ENCODE measurements at regions not wholly inside any gene's neighbourhood (a gene's known extent, or its start where the extent isn't known, plus 50 kb on each side); places are given as distances from the start of the nearest gene placed in this dataset.

- DNase-seq, result no peak
Observed at GRCh38 chr5:124089578-124089977, 577.6 kb downstream of the CSNK1G3 start.

- no peak for DNase-seq
Observed at GRCh38 chr5:124088289-124089032, 576.5 kb downstream of the CSNK1G3 start.

DNA sequence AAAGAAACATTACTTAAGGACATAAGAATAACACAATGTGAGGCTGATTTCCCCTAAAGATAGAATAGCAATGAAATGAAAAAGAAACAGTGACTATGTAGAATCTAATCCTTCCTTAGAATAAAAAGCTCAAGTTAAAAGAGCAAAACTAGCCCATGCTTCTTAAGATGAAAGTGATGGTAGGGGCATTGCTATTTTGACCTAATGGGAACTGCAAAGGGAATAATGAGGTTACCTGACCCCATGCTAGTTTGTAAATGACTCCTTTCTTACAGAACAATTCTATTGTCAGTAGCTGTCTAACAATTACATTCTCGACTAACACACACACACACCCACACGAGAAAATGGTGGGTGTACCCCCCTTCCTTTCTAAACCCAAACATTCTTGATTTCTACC is 575.8 kb downstream of the CSNK1G3 start:
- DNase-seq, result no peak

DNA sequence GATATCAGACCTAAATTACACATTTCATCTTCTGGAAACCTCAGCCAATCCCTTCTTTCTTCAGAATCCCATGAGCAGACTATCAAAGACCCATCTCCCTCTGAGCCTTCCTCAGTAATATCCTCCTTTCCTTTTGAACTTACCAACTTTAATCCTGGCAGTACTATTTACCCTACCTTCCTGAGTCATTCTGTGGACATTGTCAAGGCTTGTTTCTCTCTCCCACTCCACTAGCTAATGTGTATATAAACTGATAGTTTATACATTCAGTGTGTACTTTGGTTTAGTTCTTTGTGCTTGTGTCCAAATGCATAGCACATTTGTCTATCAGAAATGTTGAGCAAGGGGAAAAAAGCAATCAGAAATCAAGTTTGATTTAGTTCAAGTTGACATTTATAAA is 568.3 kb downstream of the CSNK1G3 start:
- DNase-seq, result no peak

DNA sequence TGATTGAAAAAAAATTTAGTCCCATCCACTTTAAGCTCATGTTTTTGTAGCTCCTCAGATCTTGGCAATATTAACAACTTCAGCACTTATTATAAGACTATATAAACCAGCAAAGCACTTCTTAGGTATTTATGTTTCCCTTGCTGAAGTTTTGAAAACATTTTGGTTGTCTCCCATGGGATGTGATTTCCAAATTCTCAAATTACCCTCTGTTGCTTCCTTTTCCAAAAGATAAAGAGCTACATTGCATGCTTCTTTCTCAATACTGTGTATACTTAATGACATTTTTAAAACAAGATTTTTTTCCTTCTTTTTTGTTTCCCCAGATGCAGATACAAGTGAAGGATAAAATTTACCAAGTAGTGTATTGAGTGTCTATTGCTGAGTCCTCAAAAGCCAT is 567.1 kb downstream of the CSNK1G3 start:
- DNase-seq, result no peak

GRCh38 chr5:124074500-124074899 is 562.5 kb downstream of the CSNK1G3 start:
- DNase-seq, result no peak

DNA sequence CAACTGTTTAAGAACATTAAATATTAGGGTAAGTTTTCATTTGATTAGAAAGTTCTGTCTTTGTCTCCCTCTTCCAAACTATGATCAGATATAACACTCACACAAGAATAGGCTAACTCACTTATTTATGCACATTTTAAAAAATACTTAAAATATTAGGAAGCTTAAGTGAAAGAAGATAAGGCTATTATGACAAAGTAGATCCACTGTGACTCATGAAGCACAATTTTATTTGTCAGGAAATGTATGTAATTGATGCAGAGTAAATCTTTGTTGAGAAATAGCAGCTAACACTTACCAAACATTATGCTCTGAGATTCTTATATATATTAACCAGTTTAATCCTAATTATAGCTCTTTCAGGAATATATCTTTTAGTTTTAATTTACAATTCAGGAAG is 560.6 kb downstream of the CSNK1G3 start:
- DNase-seq, result no peak

DNA sequence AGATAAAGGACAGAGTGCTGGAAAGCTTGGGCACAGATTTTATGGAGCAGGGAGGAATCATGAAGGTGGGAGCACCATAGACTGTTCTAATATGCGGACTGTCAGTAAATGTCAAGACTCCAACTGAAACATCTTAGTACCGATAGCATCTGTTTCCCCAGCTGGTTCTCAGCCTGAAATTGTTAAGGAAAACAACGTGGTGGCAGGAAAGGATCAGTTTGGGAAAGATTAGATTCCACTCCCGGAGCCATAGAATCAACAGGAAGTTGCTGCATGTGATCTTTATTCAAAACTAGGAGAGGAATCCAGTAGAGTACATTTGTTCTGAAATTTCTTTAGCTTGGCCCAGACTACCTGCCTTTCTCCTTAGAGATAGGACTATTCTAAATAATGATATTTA is 559.1 kb downstream of the CSNK1G3 start:
- DNase-seq, result no peak

DNA sequence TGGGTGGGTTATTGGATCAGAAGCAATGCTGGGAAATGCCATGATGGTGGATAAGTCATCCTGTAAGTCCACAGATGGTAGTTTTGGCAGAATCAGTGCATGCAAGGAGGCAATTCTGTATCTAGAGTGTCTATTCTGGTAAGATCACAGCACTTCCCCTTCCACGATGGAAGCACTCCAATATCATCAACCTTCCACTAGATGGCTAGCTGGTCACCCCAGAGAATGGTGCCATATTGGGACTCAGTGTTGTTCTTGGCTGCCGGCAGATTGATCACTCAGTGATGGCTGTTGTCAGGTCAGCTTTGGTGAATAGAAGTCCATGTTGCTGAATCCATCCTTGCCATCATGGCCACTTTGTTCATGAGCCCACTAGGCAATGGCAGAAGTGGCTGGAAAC is 553.5 kb downstream of the CSNK1G3 start:
- no peak for DNase-seq

- no peak for DNase-seq
Observed at GRCh38 chr5:124064956-124065355, 553.0 kb downstream of the CSNK1G3 start.

DNA sequence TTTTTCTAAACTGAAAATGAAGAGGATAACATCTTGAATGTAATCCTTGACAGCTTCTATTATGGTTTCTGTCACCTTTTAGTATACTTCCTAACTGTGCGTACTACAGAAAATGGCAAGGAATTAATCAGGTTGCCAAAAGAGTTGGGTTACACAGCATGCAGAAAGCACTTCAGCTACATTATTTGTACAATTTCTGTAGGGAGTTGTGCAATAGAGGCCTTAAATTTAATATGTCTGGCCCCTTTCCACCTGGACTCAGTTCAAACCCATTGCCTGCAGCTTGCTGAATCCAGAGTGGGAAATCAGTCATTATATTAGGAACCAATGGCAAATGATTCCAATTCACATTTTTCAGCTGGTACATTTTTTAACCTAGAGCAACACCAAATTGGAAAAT is 549.7 kb downstream of the CSNK1G3 start:
- DNase-seq, result no peak

DNA sequence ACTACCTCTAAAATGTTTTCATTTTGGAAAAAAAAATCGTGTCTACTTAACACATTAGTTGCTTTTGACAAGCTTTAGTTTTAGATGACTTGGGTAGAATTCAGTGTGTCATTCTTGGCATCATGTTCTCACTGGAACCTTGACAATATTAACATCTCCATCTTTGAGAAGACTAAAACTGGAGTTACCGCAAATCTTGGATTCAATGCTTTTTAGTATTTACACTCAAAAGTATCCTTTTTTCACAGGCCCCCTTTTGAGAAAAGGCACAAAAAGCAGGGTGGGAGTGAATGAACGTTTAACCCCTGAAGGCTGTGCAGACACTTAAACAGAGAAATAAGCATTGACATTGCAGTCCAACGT is 549.1 kb downstream of the CSNK1G3 start:
- no peak for DNase-seq

GRCh38 chr5:124060413-124061067 is 548.6 kb downstream of the CSNK1G3 start:
- no peak for DNase-seq

DNA sequence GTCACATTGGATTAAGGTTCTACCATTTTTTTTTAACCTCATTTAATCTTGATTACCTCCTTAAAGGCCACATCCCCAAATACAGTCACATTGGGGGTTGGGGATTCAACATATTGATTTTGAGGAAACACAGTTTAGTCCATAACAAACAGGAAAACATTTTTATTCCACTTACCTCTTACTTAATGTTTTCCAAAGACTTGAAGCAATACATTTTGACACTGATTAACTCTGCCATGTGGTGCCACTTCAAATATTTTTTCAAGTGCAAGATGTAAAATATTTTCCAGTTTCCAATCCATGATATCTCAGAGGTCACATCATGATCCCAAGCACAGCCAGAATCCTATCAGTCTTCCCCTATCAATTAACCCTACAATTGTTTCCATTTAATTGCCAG is 548.0 kb downstream of the CSNK1G3 start:
- no peak for DNase-seq

DNA sequence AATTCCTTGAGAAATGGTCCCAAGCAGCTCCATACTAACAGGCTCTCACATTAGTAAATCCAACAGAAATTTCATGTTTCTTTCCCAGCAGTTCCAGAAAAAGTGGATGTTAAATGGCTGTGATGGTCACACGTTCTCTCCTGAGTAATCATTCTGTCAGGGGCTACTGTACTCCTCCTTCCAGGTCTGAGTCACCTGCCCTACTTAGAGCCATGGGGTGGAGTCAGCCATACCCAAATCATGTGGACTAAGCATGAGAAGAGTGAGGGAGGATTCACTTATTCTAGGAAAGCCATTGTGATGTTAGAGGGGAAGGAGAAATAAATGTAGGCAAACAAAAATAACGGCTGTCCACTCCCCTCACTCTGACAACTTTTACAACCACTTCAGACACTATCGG is 547.2 kb downstream of the CSNK1G3 start:
- DNase-seq, result no peak

DNA sequence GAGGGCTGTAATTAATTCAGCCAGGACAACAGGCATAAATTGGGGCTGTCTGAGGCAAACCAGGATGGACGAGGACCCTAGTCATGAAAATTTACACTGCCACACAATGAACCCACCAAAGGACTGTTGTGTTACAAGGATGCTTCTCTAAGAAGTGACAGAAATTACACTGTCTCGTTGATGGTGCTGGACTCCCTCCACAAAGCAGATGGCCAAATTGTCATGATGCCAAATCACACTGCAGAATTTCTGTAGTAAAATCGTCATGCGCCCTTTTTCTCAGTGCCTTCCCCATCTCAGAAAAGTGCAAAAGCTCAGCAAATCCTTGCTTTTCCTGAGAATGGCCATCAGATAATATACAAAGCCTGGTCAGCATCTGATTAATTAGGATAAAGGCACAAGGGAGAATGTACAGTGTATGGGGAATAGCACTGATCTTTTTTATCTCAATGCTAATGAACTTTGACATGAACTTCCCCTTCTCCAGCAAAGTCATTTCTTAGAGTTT is 545.8 kb downstream of the CSNK1G3 start:
- DNase-seq, result no peak

DNA sequence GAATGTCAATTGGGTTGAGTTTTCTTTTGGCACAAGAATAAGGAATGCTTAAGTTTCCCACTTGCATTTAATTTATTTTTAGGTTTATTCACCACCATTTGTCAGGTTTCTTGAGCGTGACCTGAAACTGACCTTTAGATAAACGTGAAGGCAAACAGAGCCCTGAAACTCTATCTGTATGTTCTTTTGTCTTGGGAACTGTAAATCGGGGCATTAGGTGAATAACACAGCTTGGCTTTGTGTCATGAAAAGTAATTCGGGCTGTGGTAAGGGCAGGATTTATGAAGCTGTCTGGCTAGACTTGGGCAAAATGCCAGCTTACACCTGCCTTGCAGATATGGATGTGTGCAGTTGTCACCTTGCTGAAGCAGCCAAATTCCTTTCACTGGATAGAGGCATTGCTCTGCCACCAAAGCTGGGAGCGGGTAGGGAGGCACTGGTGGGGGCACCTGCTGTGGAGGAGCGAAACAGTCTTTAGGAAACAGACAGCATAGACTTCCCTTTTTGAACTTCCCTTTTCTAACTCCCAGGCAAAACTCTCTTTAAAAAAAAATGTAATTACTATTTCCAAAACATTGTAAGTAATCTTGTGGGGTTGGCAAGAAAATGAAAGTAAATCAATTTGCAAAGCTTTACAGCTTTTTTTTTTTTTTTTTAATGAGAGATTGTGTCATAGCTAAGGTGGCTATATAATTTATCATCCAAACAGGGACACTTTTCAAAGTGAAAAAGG is 545.2 kb downstream of the CSNK1G3 start:
- DNase-seq, result no peak

- no peak for DNase-seq
Observed at GRCh38 chr5:124056326-124056990, 544.5 kb downstream of the CSNK1G3 start.

DNA sequence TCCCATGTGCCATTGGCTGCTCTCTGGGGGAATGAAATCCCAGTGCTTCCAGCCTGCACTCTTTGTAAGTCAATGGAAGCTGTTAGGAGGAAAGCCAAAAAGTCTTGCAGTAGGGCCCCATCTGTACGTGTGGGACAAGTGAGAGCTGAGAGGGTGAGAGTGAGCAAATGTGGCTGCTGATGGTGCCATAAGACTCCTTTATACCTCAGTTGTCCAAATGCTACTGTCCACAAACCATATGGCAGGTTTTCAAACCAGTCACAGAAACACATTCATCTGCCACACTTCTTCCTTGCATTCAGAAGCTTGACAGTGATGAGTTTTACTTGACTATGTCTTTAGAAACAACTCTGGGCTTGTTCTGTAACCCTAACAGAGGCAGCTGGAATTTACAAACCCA is 543.8 kb downstream of the CSNK1G3 start:
- no peak for DNase-seq

DNA sequence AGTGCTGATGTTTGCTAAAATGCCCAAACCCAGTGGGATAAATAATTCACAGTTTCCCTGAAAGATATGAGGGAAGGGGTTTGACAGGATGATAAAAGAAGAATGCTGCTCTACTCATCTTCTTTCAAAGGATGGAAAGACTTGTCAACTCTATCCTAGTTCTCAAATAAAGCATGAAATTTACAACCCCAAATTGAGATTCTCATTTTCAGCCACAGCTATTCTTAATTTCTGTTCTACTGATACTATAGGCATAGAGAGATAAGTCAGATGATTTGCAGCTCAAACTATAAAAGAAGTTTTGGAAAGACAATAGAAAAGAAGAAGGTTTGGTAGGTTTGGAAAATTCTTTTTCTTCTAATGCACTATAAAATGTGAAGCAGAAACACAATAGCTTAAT is 542.6 kb downstream of the CSNK1G3 start:
- DNase-seq, result no peak

DNA sequence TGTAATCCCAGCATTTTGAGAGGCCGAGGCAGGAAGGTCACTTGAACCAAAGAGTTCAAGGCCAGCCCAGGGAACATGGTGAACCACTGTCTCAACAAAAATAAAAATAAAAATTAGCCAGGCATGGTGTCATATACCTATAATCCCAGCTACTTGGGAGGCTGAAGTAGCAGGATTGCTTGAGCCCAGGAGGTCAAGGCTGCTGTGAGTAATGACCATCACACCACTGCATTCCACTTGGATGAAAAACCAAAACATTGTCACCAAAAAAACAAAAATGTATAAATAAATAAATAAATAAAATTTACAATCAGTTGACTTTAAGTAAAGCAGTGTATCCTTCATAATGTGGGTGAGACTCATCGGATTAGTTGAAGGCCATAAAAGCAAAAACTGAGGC is 541.4 kb downstream of the CSNK1G3 start:
- no peak for DNase-seq

DNA sequence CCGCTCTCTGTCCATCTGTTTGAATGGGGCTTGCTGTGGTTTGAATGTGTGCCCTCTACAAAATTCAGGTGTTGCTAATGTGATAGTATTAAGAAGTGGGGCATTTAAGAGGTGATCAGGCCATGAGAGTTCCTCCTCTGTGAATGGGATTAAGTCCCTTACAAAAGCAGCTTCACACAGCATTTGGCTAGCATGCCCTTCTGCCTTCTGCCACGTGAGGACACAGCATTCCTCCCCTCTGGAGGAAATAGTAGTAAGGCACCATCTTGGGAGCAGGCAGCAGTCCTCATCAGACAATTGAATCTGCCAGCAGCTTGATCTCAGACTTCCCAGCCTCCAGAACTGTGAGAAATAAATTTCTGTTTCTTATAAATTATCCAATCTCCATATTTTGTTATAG is 540.2 kb downstream of the CSNK1G3 start:
- no peak for DNase-seq

DNA sequence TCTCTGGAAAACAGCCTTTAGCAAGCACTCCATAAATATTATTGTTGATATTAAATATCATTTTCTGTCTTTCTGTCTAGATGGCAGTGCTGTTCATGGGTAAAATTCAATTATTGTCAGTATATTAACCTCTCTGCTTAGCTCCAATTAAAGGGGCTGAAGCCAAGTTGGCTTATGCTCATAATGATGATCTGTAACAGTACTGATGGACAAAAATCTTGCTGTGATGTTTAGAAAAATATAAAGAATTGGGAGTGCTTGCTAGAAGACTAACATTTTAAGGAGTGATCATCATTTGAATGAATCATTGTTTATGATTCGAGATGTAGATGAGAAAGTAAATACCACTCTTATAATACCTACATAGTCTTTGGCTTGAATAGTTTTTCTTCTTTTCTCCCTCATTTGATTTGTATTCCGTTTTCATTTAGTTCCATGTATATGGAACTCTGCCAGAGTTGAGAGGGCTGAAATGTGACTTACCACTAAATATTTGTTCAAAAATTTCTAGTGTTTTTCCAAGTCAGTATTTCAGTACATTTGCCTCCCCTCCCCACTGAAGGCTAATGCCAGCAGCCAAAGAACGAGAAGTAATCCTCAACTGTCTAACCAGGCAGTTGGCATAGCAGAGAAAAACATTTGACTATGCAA is 538.3 kb downstream of the CSNK1G3 start:
- DNase-seq, result no peak
